Spleen (tissue), 7 donors: ENCODE measurements at regions not wholly inside any gene's neighbourhood (a gene's known extent, or its start where the extent isn't known, plus 50 kb on each side); places are given as distances from the start of the nearest gene placed in this dataset.

Experiments used
- POLR2AphosphoS5 ChIP-seq, 3 donors: sonication (generic); formaldehyde crosslinking; IDR thresholded peaks; one replicate each; pipeline ENCODE4 v1.5.1; 2017; ENCODE audit warnings: antibody characterized with exemption in 3 of 3
- TF ChIP-seq, protein P1 (sequence below), 11 experiments: fragments of 200-600 bp in 7 of 11; fragments of 450-650 bp in 4 of 11; sonication (generic) in 4 of 11; IDR thresholded peaks in 8 of 11; conservative IDR thresholded peaks in 3 of 11; 1 replicate in 7 of 11; 2 replicates in 4 of 11; pipeline versions ENCODE4 v1.4.0 to v1.8.0; 2016 to 2021; ENCODE audit warnings: antibody characterized with exemption in 11 of 11, inconsistent platforms in 4 of 11, mild to moderate bottlenecking in 1 of 11
- donor health status: DM: no; HTN: no; CAD: no; lungs with moderate emphysema.
- donor health status: DM: no; HTN: no; CAD: no.
- donor health status: DM: no; HTN: no; CAD: no.

DNA sequence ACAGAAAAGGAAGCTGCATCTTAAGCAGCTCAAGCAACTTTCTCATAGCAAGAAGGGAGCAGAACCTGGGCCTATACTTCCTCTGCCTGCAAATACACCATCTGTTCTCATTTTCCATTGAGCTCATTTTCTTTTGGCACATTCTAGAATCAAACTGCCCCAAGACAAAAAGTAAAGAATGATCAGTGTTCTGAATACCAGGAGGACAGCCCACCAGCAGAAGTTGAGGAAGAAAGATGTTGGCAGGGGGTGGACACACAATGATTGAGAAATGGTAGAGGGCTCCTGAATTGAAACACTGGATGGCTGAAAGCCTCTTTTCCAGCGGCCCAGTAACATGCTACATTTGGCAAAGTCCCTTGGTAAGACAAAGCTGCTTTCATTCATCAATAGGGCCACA is 171.8 kb downstream of the MED10 start:
- TF ChIP-seq, protein P1, sequence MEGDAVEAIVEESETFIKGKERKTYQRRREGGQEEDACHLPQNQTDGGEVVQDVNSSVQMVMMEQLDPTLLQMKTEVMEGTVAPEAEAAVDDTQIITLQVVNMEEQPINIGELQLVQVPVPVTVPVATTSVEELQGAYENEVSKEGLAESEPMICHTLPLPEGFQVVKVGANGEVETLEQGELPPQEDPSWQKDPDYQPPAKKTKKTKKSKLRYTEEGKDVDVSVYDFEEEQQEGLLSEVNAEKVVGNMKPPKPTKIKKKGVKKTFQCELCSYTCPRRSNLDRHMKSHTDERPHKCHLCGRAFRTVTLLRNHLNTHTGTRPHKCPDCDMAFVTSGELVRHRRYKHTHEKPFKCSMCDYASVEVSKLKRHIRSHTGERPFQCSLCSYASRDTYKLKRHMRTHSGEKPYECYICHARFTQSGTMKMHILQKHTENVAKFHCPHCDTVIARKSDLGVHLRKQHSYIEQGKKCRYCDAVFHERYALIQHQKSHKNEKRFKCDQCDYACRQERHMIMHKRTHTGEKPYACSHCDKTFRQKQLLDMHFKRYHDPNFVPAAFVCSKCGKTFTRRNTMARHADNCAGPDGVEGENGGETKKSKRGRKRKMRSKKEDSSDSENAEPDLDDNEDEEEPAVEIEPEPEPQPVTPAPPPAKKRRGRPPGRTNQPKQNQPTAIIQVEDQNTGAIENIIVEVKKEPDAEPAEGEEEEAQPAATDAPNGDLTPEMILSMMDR (IDR thresholded peaks at IDR 0.05 in 8 of 11, conservative IDR thresholded peaks at IDR 0.05 in 3 of 11): no peak
- TF ChIP-seq POLR2AphosphoS5 (IDR thresholded peaks at IDR 0.05): no peak
